ENCODE measurements at regions not wholly inside any gene's neighbourhood (a gene's known extent, or its start where the extent isn't known, plus 50 kb on each side); places are given as distances from the start of the nearest gene placed in this dataset.

- Mint-ChIP-seq H3K4me3 (no peak overlapping the region), H3K36me3 (no peaks in the 10 kb centered on the region), H3K4me1 (no peaks in the 10 kb centered on the region), H3K9me3 (peaks cover 0 to 3% (median 2%) of the 10 kb centered on the region in 7 donors), H3K27ac (no peak overlapping the region), H3K27me3 (ENCODE audit: low read depth in 3 of 3) (peaks cover 0 to 3% (median 1%) of the 10 kb centered on the region in 3 donors)
- H3K27me3 ChIP-seq (ENCODE audit: control insufficient read depth in 2 of 2, insufficient read depth in 2 of 2, low read length in 2 of 2): no peaks in the 10 kb centered on the region
- DNase-seq: no peak
- no peaks in the 10 kb centered on the region for H3K36me3 ChIP-seq (replicated peaks in 1 of 2; ENCODE audit: control insufficient read depth in 1 of 2, insufficient read depth in 2 of 2, low read length in 2 of 2)
- WGBS (ENCODE audit: insufficient coverage): 78% methylated on average over 5 of the region's 6 CpGs
- H3K79me2 ChIP-seq (ENCODE audit: insufficient read depth, low read length): no peaks in the 10 kb centered on the region
- H3K4me3 ChIP-seq (replicated peaks in 1 of 3; ENCODE audit: low read depth in 2 of 3, low read length in 3 of 3): no peak overlapping the region
- H3K9ac ChIP-seq (ENCODE audit: insufficient read depth, low read length, poor library complexity, severe bottlenecking): no peak overlapping the region
- H3K9me3 ChIP-seq (replicated peaks in 1 of 2; ENCODE audit: control insufficient read depth in 1 of 2, insufficient read depth in 1 of 2, low read length in 2 of 2): peaks cover 0 to under 1% of the 10 kb centered on the region in 2 donors
- H3K4me1 ChIP-seq (ENCODE audit: control insufficient read depth in 1 of 2, insufficient read depth in 2 of 2, low read length in 2 of 2): no peaks in the 10 kb centered on the region
- H3K27ac ChIP-seq (ENCODE audit: low read depth in 1 of 2, low read length in 2 of 2): no peak overlapping the region
- H4K20me1 ChIP-seq (ENCODE audit: insufficient read depth, low read length): no peaks in the 10 kb centered on the region
- no peak overlapping the region for H2AFZ ChIP-seq (ENCODE audit: insufficient read depth, low read depth, low read length, poor library complexity, severe bottlenecking)
- intact Hi-C loops (cut with micrococcal nuclease): no loop called here
- TF ChIP-seq CTCF (IDR thresholded peaks at IDR 0.05): no peak
- H3K4me2 ChIP-seq (replicated peaks; ENCODE audit: extremely low read depth, low read length, poor library complexity, severe bottlenecking): no peak overlapping the region
Measured at GRCh38 chr6:147811913-147812629, 303.6 kb downstream of the SAMD5 start.

GRCh38 chr6:147817042-147817689 lies 308.7 kb downstream of the SAMD5 start:
- 78% methylated on average over 1 of the region's 4 CpGs for WGBS (ENCODE audit: insufficient coverage)
- no peak overlapping the region for H3K4me3 Mint-ChIP-seq
- TF ChIP-seq CTCF (IDR thresholded peaks at IDR 0.05): no peak

More at GRCh38 chr6:147817042-147817689, 308.7 kb downstream of the SAMD5 start:
- intact Hi-C loops (cut with micrococcal nuclease): no loop called here
- no peaks in the 10 kb centered on the region for H3K27me3 ChIP-seq (ENCODE audit: control insufficient read depth in 2 of 2, insufficient read depth in 2 of 2, low read length in 2 of 2)
- no peak overlapping the region for H3K27ac ChIP-seq (ENCODE audit: low read depth in 1 of 2, low read length in 2 of 2)
- Mint-ChIP-seq H3K4me1 (no peaks in the 10 kb centered on the region), H3K9me3 (peaks cover 0 to 2% (median 0%) of the 10 kb centered on the region in 7 donors), H3K27ac (no peak overlapping the region), H3K27me3 (ENCODE audit: low read depth in 3 of 3) (peaks cover 0 to 3% (median 0%) of the 10 kb centered on the region in 3 donors), H3K36me3 (no peaks in the 10 kb centered on the region)
- no peak for DNase-seq
- no peaks in the 10 kb centered on the region for H3K36me3 ChIP-seq (replicated peaks in 1 of 2; ENCODE audit: control insufficient read depth in 1 of 2, insufficient read depth in 2 of 2, low read length in 2 of 2)
- H3K4me3 ChIP-seq (replicated peaks in 1 of 3; ENCODE audit: low read depth in 2 of 3, low read length in 3 of 3): no peak overlapping the region
- H3K9ac ChIP-seq (ENCODE audit: insufficient read depth, low read length, poor library complexity, severe bottlenecking): no peak overlapping the region
- H2AFZ ChIP-seq (ENCODE audit: insufficient read depth, low read depth, low read length, poor library complexity, severe bottlenecking): no peak overlapping the region
- H3K79me2 ChIP-seq (ENCODE audit: insufficient read depth, low read length): no peaks in the 10 kb centered on the region
- no peaks in the 10 kb centered on the region for H3K4me1 ChIP-seq (ENCODE audit: control insufficient read depth in 1 of 2, insufficient read depth in 2 of 2, low read length in 2 of 2)
- no peaks in the 10 kb centered on the region for H3K9me3 ChIP-seq (replicated peaks in 1 of 2; ENCODE audit: control insufficient read depth in 1 of 2, insufficient read depth in 1 of 2, low read length in 2 of 2)
- H3K4me2 ChIP-seq (replicated peaks; ENCODE audit: extremely low read depth, low read length, poor library complexity, severe bottlenecking): no peak overlapping the region
- no peaks in the 10 kb centered on the region for H4K20me1 ChIP-seq (ENCODE audit: insufficient read depth, low read length)
